Activated CD8-positive, alpha-beta memory T cell treated with anti-CD3 and anti-CD28 coated beads, Interleukin-2, amount 50 U/mL, for 48 hours (primary cell): ENCODE measurements at regions not wholly inside any gene's neighbourhood (a gene's known extent, or its start where the extent isn't known, plus 50 kb on each side); places are given as distances from the start of the nearest gene placed in this dataset.

Experiments used
- DNase-seq: peaks from one replicate; pipeline ENCODE4 v3.0.0-alpha.2; 2020

GRCh38 chr12:13487326-13487725 lies 290.8 kb downstream of the EMP1 start:
- no peak for DNase-seq

GRCh38 chr12:13486794-13487193 lies 290.3 kb downstream of the EMP1 start:
- no peak for DNase-seq

DNA sequence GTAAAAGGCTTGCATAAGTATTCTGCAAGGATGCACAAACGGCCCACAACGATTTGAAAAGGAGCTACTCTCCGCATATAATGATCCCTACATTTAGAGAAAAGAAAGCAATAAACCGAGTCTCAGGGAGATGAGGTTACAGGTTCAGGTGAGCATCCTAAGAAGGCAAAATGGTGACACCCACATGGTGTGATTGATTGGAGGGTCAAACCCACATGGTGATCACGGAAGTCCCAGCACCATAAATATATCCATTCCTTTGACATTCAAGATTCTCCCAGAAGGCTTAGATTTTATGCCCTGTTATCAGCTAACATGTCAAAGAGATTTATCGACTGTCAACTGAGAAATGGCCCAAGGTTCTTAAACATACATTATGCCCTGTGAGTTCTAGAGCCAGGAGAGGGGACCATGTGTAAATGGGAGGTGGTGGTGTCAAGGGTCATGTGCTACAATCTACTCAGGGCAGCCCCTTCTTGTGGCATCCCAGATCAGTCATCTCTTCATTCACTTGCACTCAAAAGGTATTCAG lies 282.2 kb downstream of the EMP1 start:
- no peak for DNase-seq

- DNase-seq, result no peak
Observed at GRCh38 chr12:13474381-13474780, 277.9 kb downstream of the EMP1 start.

DNA sequence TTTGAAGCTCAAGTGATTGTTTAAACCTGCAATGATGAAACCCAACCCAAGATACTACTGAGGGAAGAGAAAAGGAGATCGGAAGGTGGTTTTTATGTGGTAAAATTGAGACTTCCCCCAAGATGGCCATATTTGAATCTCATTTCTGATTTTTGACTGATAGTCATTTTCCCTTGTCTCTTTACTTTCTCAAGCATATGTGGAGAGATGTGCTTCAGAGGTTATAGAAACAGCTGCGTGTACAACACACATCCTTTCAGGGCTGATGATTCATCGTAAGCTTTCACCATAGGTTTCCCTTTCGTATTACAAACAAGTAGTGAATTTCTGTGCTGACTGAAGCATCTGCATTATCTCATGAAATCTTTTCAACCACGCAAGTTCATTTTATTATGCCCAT lies 276.2 kb downstream of the EMP1 start:
- DNase-seq, result no peak

GRCh38 chr12:13471471-13471870 lies 274.9 kb downstream of the EMP1 start:
- DNase-seq, result no peak

DNA sequence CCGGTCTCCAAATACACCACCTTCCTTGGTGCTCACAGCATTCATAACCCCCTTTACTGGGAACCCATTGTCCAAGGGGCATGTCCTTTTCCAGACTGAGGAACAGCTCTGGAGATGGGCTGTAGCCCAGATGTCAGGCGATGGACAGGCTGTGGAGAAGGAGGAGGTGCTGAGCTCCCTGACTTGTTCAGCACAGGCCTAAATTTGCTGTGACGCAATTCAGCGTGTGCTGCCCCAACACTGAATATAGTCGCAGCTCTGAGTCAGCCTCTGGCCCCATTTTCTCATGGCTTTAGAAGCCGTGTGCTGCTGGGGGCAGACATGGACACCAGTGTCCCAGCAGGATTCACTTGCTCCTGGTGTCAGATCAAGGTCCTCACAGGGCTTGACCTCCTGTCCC lies 269.1 kb downstream of the EMP1 start:
- DNase-seq, result no peak

GRCh38 chr12:13463189-13463588 lies 266.7 kb downstream of the EMP1 start:
- no peak for DNase-seq

DNA sequence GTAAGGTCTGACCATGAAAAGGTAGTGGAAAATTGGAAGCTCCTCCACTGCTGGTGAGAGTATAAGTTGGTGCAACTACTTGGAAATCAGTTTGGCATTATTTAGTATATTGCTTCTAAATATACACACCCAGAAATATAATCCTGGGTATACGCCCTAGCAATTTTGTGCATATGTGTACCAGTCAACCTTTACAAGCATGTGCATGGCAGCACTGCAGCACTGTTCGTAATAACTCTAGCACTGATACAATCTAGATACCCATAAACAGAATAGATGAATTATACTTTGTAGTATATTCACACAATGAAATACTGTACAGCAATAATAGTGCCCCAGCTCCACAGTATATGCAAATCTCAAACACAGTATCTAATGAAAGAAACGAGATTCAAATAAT lies 265.9 kb downstream of the EMP1 start:
- DNase-seq, result no peak

DNA sequence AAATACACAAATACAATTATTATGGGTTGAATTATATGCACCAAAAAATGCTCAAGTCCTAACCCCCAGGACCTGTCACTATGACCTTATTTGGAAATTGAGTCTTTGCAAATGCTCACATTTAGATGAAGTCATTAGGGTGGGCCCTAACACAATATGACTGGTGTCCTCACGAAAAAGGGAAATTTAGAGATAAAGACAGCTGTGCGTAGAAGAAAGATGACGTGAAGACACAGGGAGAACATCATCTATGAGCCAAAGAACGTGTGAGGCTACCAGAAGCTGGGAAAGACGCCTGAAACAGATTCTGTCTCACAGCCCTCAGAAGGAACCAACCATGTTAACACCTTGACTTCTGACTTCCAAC lies 259.2 kb downstream of the EMP1 start:
- DNase-seq, result no peak

DNA sequence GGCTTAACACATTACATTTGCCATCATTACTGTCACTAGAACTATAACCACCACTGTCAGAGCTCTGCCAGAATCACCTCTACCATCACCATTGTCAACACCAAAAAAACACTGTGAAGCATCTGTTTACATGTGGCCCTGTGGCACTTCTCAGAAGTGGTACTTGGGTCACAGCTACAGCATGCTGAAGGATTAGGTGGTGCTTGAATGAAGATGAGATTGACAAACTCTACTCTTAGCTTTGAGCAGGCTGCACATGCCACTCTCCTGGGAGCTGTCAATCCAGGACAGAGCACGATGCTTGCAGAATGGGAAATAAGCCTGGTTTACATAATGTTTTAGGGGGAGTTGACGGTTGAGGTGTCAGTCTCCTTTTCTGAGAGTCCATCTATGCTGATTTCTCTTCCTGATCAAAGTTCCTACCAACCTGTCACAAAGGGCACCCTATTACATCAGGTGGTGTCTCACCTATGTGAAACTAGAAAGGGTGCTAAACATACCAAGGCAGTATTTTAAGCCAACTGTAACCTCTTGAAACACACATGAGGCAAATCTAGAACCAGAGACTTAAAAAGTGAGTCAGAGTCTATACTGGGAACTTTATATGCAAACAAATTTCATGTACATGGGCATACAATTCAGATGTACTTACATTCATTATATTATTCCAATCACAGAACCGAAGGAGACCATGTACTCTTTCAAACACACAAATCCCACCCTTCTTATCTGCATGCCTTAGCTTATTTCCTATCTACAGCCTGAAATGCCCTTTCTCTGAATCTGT lies 258.7 kb downstream of the EMP1 start:
- no peak for DNase-seq

- no peak for DNase-seq
Observed at GRCh38 chr12:13452955-13453570, 256.5 kb downstream of the EMP1 start.

GRCh38 chr12:13451776-13452175 lies 255.2 kb downstream of the EMP1 start:
- DNase-seq, result no peak

DNA sequence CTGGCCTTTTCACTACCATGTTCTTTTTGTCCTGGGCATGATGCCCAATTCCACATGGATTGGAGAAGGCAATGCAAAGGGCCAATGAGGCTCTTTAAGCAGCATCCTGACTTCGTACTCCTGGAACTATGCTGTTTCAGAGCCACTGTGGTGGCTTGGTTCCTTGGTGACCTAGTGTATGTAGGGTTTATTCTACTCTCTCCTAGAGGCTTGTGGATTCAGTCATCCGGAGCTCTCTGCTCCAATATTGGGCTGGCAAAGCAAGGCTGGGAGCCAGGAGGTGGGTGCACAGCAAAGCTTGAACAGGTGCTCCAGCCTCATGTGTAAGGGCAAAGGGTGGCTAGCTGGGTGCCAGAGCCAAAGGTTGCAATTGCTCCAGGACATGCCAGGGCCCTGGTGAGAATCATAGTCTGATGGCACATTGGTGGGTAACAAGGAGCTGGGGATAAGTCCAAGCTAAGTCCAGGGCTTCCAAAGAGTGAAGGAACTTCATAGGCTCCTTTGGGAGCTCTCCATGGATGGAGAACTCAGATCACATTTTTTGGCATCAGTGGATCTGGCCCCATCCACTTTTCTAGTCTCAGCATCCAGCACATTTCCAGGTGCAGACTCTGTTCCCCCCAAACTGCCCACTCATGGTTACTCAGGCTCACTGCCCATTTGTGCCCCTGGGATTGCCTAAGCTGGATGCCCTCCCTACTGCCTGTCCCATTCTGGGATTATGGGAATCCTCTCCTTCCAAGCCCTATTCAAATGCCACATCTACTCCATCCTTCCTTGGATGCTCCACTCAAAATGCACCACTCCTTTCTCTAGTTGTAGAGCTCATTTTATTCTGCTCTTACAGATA lies 253.9 kb downstream of the EMP1 start:
- DNase-seq, result no peak

- DNase-seq, result no peak
Observed at GRCh38 chr12:13444076-13444475, 247.6 kb downstream of the EMP1 start.

GRCh38 chr12:13443498-13443897 lies 247.0 kb downstream of the EMP1 start:
- DNase-seq, result no peak

- no peak for DNase-seq
Observed at GRCh38 chr12:13443028-13443427, 246.5 kb downstream of the EMP1 start.

DNA sequence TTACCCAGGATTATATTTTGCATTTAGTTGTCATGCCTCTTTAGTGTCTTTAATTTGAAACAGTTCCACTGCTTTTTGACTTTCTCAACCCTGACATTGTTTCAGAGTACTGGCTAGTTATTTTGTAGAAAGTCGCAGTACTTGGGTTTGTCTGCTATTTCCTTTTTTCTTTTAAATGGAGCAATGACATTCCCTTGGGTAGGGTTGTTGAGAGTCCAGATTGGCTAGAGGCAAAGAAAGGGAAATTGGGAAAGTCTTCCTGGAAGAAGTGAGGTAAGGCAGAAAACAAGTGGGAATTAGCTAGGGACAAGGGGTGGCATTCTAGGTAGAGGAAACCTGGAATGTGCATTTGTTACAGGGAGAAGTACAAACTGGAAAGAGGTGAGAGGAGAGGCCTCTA lies 245.9 kb downstream of the EMP1 start:
- no peak for DNase-seq

GRCh38 chr12:13440844-13441243 lies 244.3 kb downstream of the EMP1 start:
- DNase-seq, result no peak

DNA sequence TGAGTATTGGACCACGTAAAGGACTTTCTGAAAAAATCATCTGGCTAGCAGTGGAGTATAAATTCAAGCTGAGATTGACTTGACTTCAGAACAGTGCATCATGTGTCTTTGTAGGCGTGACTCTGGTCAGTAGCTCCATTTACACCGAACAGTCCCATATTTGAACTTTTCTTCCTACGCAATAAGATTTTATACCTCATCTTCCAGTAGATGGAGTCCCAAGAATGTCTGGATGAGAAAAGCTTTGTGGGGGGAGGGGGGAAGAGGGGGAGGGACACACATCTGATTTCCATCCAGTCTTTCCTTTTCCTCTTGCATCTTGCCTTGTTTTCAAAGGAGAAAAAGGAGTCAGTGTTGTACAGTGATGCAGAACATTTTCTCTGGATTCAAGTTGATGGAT lies 241.0 kb downstream of the EMP1 start:
- no peak for DNase-seq

DNA sequence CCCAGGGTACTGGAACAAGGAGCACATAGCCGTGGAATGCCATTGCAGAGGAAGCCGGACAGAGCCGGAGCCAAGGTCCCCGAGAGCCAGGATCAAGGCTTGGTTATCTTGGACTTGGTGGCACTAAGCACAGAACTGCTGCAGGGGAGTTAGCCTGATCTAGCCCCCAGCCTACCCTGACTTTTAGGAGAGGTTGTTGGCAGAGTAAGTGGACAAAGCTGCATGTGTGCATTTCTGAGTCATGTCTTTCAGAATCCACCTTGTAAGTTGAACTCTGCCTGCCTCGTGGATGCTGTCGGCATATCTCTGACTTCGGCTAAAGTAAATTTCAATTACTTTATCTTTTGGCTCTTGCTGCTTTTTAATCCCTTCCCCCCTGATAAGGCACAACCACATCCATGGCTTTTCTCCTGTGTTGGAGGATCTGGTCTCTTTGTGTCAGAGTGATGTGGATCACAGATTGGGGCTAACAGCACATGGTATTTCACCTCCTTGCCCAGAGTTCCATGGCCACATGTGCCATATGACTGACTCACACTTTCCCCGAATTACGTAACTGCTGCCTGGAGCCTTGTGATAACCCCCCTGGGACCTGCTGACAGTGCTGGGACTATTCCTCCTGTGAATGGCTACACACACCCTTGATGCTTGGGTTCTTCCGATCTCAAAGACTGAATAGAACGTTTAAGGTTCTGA lies 240.3 kb downstream of the EMP1 start:
- DNase-seq, result no peak

DNA sequence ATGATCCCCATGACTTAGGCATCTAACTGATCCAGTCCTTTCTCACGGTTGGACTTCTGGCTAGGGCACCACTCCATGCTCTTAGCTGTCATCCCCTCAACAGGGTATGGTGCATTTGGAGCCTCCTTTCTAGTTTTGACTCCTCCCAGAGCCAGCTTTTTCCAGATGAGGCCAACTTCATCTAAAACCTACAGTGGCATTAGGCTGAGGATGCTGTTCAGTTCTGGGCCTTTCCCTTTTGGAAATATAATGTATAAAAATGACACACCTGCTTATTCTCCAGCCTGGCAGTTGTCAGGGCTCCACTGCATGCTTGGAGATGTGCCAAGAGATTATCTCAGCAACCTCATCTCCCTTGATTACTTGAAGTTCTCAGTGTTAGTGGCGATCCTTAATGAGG lies 239.7 kb downstream of the EMP1 start:
- DNase-seq, result no peak
